SU-DHL-6 (cell line): ENCODE measurements at regions not wholly inside any gene's neighbourhood (a gene's known extent, or its start where the extent isn't known, plus 50 kb on each side); places are given as distances from the start of the nearest gene placed in this dataset.

ENCODE experiments used
- CTCF ChIP-seq: fragments of 200-600 bp; sonication (generic); IDR thresholded peaks from one replicate; pipeline ENCODE4 v1.5.1; 2017; ENCODE audit warnings: antibody characterized with exemption, mild to moderate bottlenecking, low read length, moderate library complexity; ENCODE audit not compliant: insufficient read depth, poor library complexity, severe bottlenecking
- EZH2phosphoT487 ChIP-seq: fragments of 200-600 bp; sonication (generic), shearing (Covaris generic); conservative IDR thresholded peaks from 2 replicates; pipeline ENCODE4 v1.6.1; 2018; ENCODE audit warnings: mild to moderate bottlenecking, antibody characterized with exemption, low read length, moderate library complexity, mixed read lengths

GRCh38 chr17:31595076-31595475 is 203.6 kb downstream of the RAB11FIP4 start:
- TF ChIP-seq CTCF: no peak
- TF ChIP-seq EZH2phosphoT487: no peak
